ENCODE measurements at regions not wholly inside any gene's neighbourhood (a gene's known extent, or its start where the extent isn't known, plus 50 kb on each side); places are given as distances from the start of the nearest gene placed in this dataset.
"Not testable (repeated sequence)": the region's sequence is repeated elsewhere in the genome, so short reads cannot be mapped to it uniquely, and the experiment has no call there.

DNA sequence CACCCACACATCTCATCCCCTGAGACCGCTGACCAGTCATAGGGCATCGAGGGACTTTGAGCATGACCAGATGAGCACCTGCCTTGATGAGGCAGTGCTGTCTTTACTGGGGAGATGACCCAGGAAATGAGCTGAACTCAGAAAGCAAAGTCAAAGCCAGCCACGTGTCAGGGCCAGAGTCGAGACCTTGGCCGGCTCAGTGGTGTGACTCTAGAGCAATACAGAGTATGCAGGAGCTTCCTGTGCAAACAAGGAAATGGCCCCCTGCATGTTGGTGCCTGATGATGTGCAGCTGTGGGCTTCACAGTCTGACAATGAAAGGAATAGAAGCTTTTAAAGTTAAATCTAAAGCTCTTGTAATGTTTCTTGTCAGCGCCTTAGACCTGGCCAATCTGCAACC, 332.9 kb downstream of the PCNX1 start:
- no peak for DNase-seq (ENCODE audit: low spot score)

GRCh38 chr14:71240866-71241520, 333.7 kb downstream of the PCNX1 start:
- no peak for DNase-seq (ENCODE audit: low spot score)

GRCh38 chr14:71242237-71242748, 335.0 kb downstream of the PCNX1 start:
- DNase-seq (ENCODE audit: low spot score) = no peak

- DNase-seq (ENCODE audit: low spot score) = no peak
Observed at GRCh38 chr14:71243697-71244096, 336.4 kb downstream of the PCNX1 start.

GRCh38 chr14:71244341-71244740, 337.1 kb downstream of the PCNX1 start:
- DNase-seq (ENCODE audit: low spot score) = no peak

DNA sequence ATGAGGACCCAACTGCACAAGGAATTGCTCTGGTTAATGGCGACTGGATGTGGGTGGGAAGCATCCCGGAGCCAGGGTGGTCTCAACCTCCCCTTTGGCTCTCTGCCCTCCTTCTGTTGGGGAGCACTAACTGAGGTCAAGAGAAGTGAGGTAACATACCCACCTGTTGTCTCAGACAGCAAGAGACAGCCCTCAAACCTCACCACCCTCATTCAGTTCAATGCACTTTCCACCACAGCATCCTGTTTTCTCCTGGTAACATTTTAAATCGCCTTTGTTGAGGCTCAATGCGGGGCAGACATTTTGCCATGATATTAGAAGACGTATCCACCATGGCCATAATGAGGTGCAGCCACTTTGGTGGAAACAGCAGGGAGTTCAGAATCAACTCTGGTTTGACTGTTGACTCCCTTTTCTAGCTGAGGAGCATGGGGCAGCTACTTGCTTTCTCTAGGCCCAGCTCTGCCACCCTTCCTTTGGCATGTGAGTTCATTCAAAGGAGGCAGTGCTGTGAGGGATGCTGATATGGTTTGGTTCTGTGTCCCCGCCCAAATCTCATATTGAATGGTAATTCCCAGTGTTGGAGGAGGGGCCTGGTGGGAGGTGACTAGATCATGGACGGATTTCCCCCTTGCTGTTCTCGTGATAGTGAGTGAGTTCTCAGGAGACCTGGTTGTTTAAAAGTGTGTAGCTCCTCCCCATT, 338.6 kb downstream of the PCNX1 start:
- no peak for DNase-seq (ENCODE audit: low spot score)

DNA sequence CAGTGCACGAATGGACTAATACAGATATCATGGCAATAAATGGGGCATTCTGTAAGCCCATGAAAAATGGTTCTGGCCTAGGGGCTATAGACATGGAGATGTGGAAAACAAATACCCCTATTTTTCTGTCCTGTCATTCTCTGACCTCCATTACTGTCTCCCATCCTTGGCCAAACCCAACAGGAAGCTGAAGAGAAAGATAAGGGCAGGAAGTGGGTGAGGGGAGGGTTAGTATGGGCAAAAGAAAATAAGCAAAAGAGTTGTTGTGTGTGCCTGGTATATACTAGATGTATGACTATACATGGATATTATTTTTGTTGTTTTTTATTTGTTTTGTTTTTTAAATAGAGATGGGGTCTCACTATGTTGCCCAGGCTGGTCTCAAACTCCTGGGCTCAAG, 339.3 kb downstream of the PCNX1 start:
- DNase-seq (ENCODE audit: low spot score) = no peak

- peak; percentile 44 for DNase-seq (ENCODE audit: low spot score)
Observed at GRCh38 chr14:71247106-71247505, 339.8 kb downstream of the PCNX1 start.

GRCh38 chr14:71248194-71248593, 340.9 kb downstream of the PCNX1 start:
- no peak for DNase-seq (ENCODE audit: low spot score)

GRCh38 chr14:71250347-71250746, 343.1 kb downstream of the PCNX1 start:
- DNase-seq (ENCODE audit: low spot score) = no peak

DNA sequence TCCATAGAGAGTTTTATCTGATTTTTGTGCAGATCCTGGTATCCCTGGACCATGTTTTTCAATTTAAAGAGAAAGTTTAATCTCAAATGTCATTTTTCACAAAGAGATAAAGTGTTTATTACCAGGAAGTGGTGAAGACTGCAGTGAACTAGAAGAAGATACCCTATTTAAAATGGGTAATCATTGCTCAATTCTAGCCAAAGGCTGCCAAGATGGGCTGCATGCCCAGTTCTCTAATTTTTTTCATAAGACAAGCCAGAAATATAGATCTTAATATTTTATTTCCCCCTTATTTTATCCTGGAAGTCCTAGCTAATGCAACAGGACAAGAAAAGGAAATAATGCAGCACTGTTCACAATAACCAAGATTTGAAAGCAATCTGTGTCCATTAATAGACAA, 343.5 kb downstream of the PCNX1 start:
- DNase-seq (ENCODE audit: low spot score) = no peak

- DNase-seq (ENCODE audit: low spot score) = not testable (repeated sequence)
Observed at GRCh38 chr14:71254091-71254719, 346.9 kb downstream of the PCNX1 start.

DNA sequence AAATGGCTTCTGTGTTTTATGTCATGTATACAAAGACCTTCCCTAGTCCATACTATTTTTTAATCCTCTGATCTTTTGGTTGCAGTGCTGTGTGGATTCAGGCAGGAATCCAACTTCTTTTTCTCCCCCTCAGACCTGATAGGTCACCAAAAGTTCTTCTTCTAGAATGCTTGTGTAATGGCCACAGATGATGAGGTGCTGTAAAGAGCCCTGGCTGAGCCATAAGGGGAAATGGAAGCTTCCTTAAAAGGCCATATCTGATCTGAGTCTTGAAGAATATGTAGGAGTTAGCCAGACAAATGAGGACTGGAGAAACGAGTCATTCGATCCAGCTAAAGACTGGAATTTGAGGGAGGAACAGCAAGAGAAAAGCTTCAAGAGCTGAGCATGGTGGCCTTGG, 353.9 kb downstream of the PCNX1 start:
- DNase-seq (ENCODE audit: low spot score) = peak; percentile 28

- DNase-seq (ENCODE audit: low spot score) = no peak
Observed at GRCh38 chr14:71262441-71262840, 355.2 kb downstream of the PCNX1 start.

DNA sequence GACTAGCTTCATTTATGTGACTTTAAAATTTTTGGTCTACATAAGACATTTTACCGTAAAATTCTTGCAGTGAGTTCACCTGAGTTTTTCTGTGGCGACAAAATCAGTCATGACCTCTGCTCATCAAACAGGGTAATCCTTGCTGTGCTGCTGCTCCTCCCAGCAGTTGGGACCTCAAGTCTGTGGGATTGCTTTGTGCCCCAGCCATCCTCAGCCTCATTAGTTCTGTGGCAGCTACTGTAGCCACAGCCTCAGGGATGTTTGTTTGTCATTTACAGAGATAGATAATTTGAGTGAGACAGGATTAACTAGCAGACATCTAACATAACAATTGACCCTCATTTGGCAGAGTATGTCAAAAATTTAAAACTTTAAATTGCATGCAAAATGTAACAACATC, 357.0 kb downstream of the PCNX1 start:
- DNase-seq (ENCODE audit: low spot score) = no peak

GRCh38 chr14:71267007-71267513, 359.8 kb downstream of the PCNX1 start:
- DNase-seq (ENCODE audit: low spot score) = peak; percentile 21

GRCh38 chr14:71267691-71268090, 360.4 kb downstream of the PCNX1 start:
- no peak for DNase-seq (ENCODE audit: low spot score)

- DNase-seq (ENCODE audit: low spot score) = no peak
Observed at GRCh38 chr14:71270111-71270510, 362.9 kb downstream of the PCNX1 start.

- no peak for DNase-seq (ENCODE audit: low spot score)
Observed at GRCh38 chr14:71271166-71271945, 364.1 kb downstream of the PCNX1 start.

- no peak for DNase-seq (ENCODE audit: low spot score)
Observed at GRCh38 chr14:71273366-71273765, 366.1 kb downstream of the PCNX1 start.

DNA sequence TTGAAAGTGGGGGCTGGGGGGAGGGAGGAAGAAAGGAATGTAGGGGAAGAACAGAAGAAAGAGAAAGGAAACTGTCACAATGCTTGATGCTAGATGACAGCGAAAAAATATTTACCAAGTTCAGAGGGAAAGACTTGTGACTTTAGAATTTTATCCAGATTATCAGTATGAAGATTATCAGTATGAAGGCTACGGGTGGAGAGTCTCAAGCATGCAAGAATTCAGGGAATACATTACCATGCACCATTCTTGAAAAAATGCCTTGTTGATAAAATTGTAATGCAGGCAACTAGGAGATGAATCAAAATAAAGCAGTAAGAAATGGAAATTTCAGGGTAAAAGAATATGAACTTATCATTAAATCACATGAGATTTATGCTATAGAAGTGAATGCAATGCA, 376.8 kb downstream of the PCNX1 start:
- DNase-seq (ENCODE audit: low spot score) = no peak

GRCh38 chr14:71286126-71286525, 378.9 kb downstream of the PCNX1 start:
- DNase-seq (ENCODE audit: low spot score) = no peak

Data from RKO (cell line).